ENCODE measurements at regions not wholly inside any gene's neighbourhood (a gene's known extent, or its start where the extent isn't known, plus 50 kb on each side); places are given as distances from the start of the nearest gene placed in this dataset.
"Not testable (repeated sequence)": the region's sequence is repeated elsewhere in the genome, so short reads cannot be mapped to it uniquely, and the experiment has no call there.

- not testable (repeated sequence) for TF ChIP-seq POLR2A (IDR thresholded peaks at IDR 0.05)
- TF ChIP-seq, protein P1, sequence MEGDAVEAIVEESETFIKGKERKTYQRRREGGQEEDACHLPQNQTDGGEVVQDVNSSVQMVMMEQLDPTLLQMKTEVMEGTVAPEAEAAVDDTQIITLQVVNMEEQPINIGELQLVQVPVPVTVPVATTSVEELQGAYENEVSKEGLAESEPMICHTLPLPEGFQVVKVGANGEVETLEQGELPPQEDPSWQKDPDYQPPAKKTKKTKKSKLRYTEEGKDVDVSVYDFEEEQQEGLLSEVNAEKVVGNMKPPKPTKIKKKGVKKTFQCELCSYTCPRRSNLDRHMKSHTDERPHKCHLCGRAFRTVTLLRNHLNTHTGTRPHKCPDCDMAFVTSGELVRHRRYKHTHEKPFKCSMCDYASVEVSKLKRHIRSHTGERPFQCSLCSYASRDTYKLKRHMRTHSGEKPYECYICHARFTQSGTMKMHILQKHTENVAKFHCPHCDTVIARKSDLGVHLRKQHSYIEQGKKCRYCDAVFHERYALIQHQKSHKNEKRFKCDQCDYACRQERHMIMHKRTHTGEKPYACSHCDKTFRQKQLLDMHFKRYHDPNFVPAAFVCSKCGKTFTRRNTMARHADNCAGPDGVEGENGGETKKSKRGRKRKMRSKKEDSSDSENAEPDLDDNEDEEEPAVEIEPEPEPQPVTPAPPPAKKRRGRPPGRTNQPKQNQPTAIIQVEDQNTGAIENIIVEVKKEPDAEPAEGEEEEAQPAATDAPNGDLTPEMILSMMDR (IDR thresholded peaks at IDR 0.05), result not testable (repeated sequence)
Observed at GRCh38 chr16:65735615-65736014, 613.8 kb upstream of the CDH11 start.
